Fibroblast of pulmonary artery (primary cell): ENCODE measurements at regions not wholly inside any gene's neighbourhood (a gene's known extent, or its start where the extent isn't known, plus 50 kb on each side); places are given as distances from the start of the nearest gene placed in this dataset.

Experiments
- DNase-seq: peaks from one replicate; pipeline ENCODE4 v3.0.0-alpha.2; 2010; ENCODE audit warnings: low read depth
- H3K4me3 ChIP-seq: replicated peaks from 2 replicates; pipeline ENCODE4 v1.5.1; 2011; ENCODE audit warnings: low read depth, mild to moderate bottlenecking, control low read depth, low read length, moderate library complexity
- CTCF ChIP-seq: IDR thresholded peaks from 2 replicates; pipeline ENCODE4 v1.5.1; 2011; ENCODE audit warnings: mild to moderate bottlenecking, control low read depth, low read length, inconsistent platforms; ENCODE audit errors: missing control alignments

- no peak overlapping the region for H3K4me3 ChIP-seq
- no peak for DNase-seq
- TF ChIP-seq CTCF, result no peak
These were observed 145.1 kb downstream of the QPCT start for GRCh38 chr2:37489536-37489935.

DNA sequence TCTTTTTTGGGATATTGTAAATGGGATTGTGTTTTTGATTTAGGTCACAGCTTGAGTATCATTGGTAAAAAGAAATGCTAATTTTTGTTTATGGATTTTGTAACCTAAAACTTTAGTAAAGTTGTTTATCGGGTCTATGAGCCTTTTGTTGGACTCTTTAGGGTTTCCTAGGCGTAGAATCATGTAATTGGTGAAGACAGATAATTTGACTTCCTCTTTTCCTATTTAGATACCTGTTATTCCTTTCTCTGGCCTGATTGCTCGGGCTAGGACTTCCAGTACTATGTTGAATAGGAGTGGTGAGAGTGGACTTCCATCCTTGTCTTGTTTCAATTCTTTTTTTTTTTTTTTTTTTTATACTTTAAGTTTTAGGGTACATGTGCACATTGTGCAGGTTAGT is 149.0 kb downstream of the QPCT start:
- H3K4me3 ChIP-seq, result no peak overlapping the region
- no peak for DNase-seq
- TF ChIP-seq CTCF, result no peak

GRCh38 chr2:37499113-37499512 is 154.7 kb downstream of the QPCT start:
- DNase-seq, result no peak
- no peak for TF ChIP-seq CTCF

DNA sequence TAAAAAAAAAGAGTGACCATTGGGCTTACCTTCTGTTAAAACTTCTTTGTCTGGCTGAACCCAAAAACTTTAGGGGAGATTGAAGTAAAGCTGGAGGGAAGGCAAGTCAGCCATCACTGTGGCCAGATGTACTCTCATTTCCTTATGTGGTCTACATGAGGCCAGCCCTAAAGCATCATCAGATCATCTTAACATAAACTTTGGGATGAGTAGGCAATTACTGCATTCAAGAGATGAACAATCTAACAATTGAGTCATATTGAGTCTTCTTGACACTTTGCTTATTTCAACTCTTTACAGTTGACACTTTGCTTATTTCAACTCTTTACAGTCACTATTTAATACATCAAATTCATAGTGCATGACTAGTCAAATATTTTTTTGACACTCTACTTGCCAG is 155.6 kb downstream of the QPCT start:
- no peak for TF ChIP-seq CTCF
- DNase-seq, result no peak
- no peak overlapping the region for H3K4me3 ChIP-seq

More at GRCh38 chr2:37499113-37499512, 154.7 kb downstream of the QPCT start:
- no peak overlapping the region for H3K4me3 ChIP-seq

- no peak for TF ChIP-seq CTCF
- DNase-seq, result no peak
- H3K4me3 ChIP-seq, result no peak overlapping the region
These were observed 156.7 kb downstream of the QPCT start for GRCh38 chr2:37501113-37501512.

GRCh38 chr2:37506407-37507050 is 162.1 kb downstream of the QPCT start:
- peak; percentile 7 for DNase-seq
- no peak overlapping the region for H3K4me3 ChIP-seq
- TF ChIP-seq CTCF, result no peak

- DNase-seq, result no peak
- no peak for TF ChIP-seq CTCF
- H3K4me3 ChIP-seq, result no peak overlapping the region
These were observed 162.6 kb downstream of the QPCT start for GRCh38 chr2:37507051-37507410.
